CD1c-positive myeloid dendritic cell (primary cell): ENCODE measurements at regions not wholly inside any gene's neighbourhood (a gene's known extent, or its start where the extent isn't known, plus 50 kb on each side); places are given as distances from the start of the nearest gene placed in this dataset.

Experiments
- DNase-seq: peaks from one replicate; pipeline ENCODE4 v3.0.0-alpha.2; 2016; ENCODE audit errors: extremely low spot score

- DNase-seq: no peak
These were observed 306.7 kb downstream of the RDH14 start for GRCh38 chr2:18253686-18254197.

GRCh38 chr2:18251486-18251885 is 309.0 kb downstream of the RDH14 start:
- DNase-seq: no peak

- DNase-seq: no peak
These were observed 313.0 kb downstream of the RDH14 start for GRCh38 chr2:18247282-18248110.

GRCh38 chr2:18245375-18245774 is 315.1 kb downstream of the RDH14 start:
- DNase-seq: no peak

GRCh38 chr2:18244845-18245244 is 315.6 kb downstream of the RDH14 start:
- DNase-seq: no peak

- DNase-seq: no peak
These were observed 316.6 kb downstream of the RDH14 start for GRCh38 chr2:18243816-18244215.

- no peak for DNase-seq
These were observed 317.7 kb downstream of the RDH14 start for GRCh38 chr2:18242716-18243115.

- no peak for DNase-seq
These were observed 322.2 kb downstream of the RDH14 start for GRCh38 chr2:18238209-18238608.

GRCh38 chr2:18237298-18237697 is 323.2 kb downstream of the RDH14 start:
- no peak for DNase-seq

GRCh38 chr2:18232731-18233438 is 327.6 kb downstream of the RDH14 start:
- no peak for DNase-seq

- DNase-seq: no peak
These were observed 329.8 kb downstream of the RDH14 start for GRCh38 chr2:18230668-18231067.

- no peak for DNase-seq
These were observed 340.8 kb downstream of the RDH14 start for GRCh38 chr2:18219676-18220075.

GRCh38 chr2:18218160-18218933 is 339.9 kb downstream of the KCNS3 start:
- DNase-seq: no peak

- no peak for DNase-seq
These were observed 336.5 kb downstream of the KCNS3 start for GRCh38 chr2:18214936-18215335.

GRCh38 chr2:18213986-18214385 is 335.5 kb downstream of the KCNS3 start:
- no peak for DNase-seq

GRCh38 chr2:18209934-18210639 is 331.6 kb downstream of the KCNS3 start:
- DNase-seq: no peak

- no peak for DNase-seq
These were observed 330.5 kb downstream of the KCNS3 start for GRCh38 chr2:18208956-18209355.

- DNase-seq: no peak
These were observed 322.3 kb downstream of the KCNS3 start for GRCh38 chr2:18200771-18201170.

- no peak for DNase-seq
These were observed 320.2 kb downstream of the KCNS3 start for GRCh38 chr2:18198677-18199076.

GRCh38 chr2:18194161-18194560 is 315.7 kb downstream of the KCNS3 start:
- DNase-seq: no peak

- DNase-seq: no peak
These were observed 308.5 kb downstream of the KCNS3 start for GRCh38 chr2:18186816-18187613.
